K562 (cell line): ENCODE measurements at regions not wholly inside any gene's neighbourhood (a gene's known extent, or its start where the extent isn't known, plus 50 kb on each side); places are given as distances from the start of the nearest gene placed in this dataset.

ENCODE experiments used
- DIDO1 ChIP-seq: fragments of 450-650 bp; IDR thresholded peaks from 2 replicates; pipeline ENCODE4 v1.6.1; 2016; ENCODE audit warnings: low read depth, missing biosample characterization, missing genetic modification characterization
- FIP1L1 ChIP-seq: fragments of 200-400 bp; formaldehyde crosslinking; IDR thresholded peaks from 2 replicates; pipeline ENCODE4 v1.6.1; 2018; ENCODE audit warnings: mild to moderate bottlenecking, low read depth, low read length; ENCODE audit not compliant: poor library complexity, severe bottlenecking
- POLR2A ChIP-seq: fragments of 450-650 bp; conservative IDR thresholded peaks from 2 replicates; pipeline ENCODE4 v1.6.1; 2016
- SOX6 ChIP-seq: fragments of 450-650 bp; IDR thresholded peaks from 2 replicates; pipeline ENCODE4 v1.6.1; 2014; ENCODE audit warnings: mild to moderate bottlenecking
- TFAM ChIP-seq: fragments of 250-450 bp; sonication (Bioruptor Pico); conservative IDR thresholded peaks from 2 replicates; pipeline ENCODE4 v1.5.0; 2021; ENCODE audit warnings: mild to moderate bottlenecking, moderate library complexity
- ZFP30 ChIP-seq: fragments of 250-450 bp; sonication (Bioruptor Pico); IDR thresholded peaks from 2 replicates; pipeline ENCODE4 v1.8.0; 2022; ENCODE audit warnings: moderate library complexity, mild to moderate bottlenecking, inconsistent platforms, borderline replicate concordance
- TF ChIP-seq, protein P1 (sequence below): fragments of 450-650 bp; IDR thresholded peaks from 2 replicates; pipeline ENCODE4 v1.6.1; 2018; ENCODE audit warnings: mild to moderate bottlenecking, low read depth; ENCODE audit not compliant: partially characterized antibody
- TF ChIP-seq, protein P2 (sequence below): sonication (generic); formaldehyde crosslinking; IDR thresholded peaks from 2 replicates; pipeline ENCODE4 v1.8.1; 2023; ENCODE audit warnings: mild to moderate bottlenecking, missing genetic modification reagents, moderate library complexity
- TF ChIP-seq, protein P3 (sequence below): IDR thresholded peaks from 2 replicates; pipeline ENCODE4 v1.6.1; 2014; ENCODE audit warnings: antibody characterized with exemption
- TF ChIP-seq, protein P4 (sequence below): fragments of 450-650 bp; IDR thresholded peaks from 2 replicates; pipeline ENCODE4 v1.6.1; 2018; ENCODE audit not compliant: partially characterized antibody

DNA sequence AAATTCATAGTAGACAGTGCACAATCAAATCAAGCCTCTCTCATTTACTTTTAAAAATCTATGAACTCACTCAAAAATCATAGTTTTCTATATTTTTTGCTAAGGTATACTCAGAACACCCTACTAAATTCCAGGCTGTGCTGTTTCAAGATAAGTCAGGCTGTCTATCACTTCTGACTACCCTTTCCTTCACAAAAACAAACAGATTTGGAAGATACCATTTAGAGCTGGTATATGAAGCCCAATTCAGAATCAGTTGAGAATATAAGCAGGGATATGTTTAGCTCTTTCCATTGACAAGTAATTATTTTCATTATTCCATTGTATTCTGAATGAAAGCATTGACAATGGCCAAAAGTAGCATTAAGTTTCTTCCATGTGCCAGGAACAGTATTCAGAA lies 53.1 kb downstream of the CXCL1 start (continued):
- no peak for TF ChIP-seq FIP1L1
- no peak for TF ChIP-seq TFAM (CRISPR knock-in tag)
- TF ChIP-seq, protein P1, sequence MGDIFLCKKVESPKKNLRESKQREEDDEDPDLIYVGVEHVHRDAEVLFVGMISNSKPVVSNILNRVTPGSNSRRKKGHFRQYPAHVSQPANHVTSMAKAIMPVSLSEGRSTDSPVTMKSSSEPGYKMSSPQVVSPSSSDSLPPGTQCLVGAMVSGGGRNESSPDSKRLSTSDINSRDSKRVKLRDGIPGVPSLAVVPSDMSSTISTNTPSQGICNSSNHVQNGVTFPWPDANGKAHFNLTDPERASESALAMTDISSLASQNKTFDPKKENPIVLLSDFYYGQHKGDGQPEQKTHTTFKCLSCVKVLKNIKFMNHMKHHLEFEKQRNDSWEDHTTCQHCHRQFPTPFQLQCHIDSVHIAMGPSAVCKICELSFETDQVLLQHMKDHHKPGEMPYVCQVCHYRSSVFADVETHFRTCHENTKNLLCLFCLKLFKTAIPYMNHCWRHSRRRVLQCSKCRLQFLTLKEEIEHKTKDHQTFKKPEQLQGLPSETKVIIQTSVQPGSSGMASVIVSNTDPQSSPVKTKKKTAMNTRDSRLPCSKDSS = no peak
- TF ChIP-seq DIDO1 = no peak
- no peak for TF ChIP-seq ZFP30
- TF ChIP-seq, protein P2, sequence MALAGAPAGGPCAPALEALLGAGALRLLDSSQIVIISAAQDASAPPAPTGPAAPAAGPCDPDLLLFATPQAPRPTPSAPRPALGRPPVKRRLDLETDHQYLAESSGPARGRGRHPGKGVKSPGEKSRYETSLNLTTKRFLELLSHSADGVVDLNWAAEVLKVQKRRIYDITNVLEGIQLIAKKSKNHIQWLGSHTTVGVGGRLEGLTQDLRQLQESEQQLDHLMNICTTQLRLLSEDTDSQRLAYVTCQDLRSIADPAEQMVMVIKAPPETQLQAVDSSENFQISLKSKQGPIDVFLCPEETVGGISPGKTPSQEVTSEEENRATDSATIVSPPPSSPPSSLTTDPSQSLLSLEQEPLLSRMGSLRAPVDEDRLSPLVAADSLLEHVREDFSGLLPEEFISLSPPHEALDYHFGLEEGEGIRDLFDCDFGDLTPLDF (CRISPR knock-in tag) = no peak
- TF ChIP-seq, protein P3, sequence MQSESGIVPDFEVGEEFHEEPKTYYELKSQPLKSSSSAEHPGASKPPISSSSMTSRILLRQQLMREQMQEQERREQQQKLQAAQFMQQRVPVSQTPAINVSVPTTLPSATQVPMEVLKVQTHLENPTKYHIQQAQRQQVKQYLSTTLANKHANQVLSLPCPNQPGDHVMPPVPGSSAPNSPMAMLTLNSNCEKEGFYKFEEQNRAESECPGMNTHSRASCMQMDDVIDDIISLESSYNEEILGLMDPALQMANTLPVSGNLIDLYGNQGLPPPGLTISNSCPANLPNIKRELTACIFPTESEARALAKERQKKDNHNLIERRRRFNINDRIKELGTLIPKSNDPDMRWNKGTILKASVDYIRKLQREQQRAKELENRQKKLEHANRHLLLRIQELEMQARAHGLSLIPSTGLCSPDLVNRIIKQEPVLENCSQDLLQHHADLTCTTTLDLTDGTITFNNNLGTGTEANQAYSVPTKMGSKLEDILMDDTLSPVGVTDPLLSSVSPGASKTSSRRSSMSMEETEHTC = no peak
- TF ChIP-seq SOX6 = no peak
- TF ChIP-seq, protein P4, sequence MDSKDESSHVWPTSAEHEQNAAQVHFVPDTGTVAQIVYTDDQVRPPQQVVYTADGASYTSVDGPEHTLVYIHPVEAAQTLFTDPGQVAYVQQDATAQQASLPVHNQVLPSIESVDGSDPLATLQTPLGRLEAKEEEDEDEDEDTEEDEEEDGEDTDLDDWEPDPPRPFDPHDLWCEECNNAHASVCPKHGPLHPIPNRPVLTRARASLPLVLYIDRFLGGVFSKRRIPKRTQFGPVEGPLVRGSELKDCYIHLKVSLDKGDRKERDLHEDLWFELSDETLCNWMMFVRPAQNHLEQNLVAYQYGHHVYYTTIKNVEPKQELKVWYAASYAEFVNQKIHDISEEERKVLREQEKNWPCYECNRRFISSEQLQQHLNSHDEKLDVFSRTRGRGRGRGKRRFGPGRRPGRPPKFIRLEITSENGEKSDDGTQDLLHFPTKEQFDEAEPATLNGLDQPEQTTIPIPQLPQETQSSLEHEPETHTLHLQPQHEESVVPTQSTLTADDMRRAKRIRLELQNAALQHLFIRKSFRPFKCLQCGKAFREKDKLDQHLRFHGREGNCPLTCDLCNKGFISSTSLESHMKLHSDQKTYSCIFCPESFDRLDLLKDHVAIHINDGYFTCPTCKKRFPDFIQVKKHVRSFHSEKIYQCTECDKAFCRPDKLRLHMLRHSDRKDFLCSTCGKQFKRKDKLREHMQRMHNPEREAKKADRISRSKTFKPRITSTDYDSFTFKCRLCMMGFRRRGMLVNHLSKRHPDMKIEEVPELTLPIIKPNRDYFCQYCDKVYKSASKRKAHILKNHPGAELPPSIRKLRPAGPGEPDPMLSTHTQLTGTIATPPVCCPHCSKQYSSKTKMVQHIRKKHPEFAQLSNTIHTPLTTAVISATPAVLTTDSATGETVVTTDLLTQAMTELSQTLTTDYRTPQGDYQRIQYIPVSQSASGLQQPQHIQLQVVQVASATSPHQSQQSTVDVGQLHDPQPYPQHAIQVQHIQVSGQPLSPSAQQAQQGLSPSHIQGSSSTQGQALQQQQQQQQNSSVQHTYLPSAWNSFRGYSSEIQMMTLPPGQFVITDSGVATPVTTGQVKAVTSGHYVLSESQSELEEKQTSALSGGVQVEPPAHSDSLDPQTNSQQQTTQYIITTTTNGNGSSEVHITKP = peak; percentile 81
- TF ChIP-seq POLR2A = no peak
- TF ChIP-seq, all 486 proteins: peak for 3
